Loucy (cell line): ENCODE measurements at regions not wholly inside any gene's neighbourhood (a gene's known extent, or its start where the extent isn't known, plus 50 kb on each side); places are given as distances from the start of the nearest gene placed in this dataset.

ENCODE experiments used
- H2AFZ ChIP-seq: fragments of 200-600 bp; sonication (generic); 2 replicates; pipeline ENCODE4 v1.6.0; 2016; ENCODE audit warnings: antibody characterized with exemption, mild to moderate bottlenecking, low read length, moderate library complexity
- H3F3A ChIP-seq: fragments of 200-600 bp; 2 replicates; pipeline ENCODE4 v1.6.0; 2016; ENCODE audit warnings: antibody characterized with exemption, low read depth, mild to moderate bottlenecking
- H3K27me3 ChIP-seq: fragments of 200-600 bp; sonication (generic); 2 replicates; pipeline ENCODE4 v1.6.1; 2014; ENCODE audit warnings: low read length, mild to moderate bottlenecking; ENCODE audit not compliant: insufficient read depth, poor library complexity, severe bottlenecking
- H3K36me3 ChIP-seq: fragments of 200-600 bp; sonication (generic); 2 replicates; pipeline ENCODE4 v1.6.1; 2016; ENCODE audit warnings: low read length; ENCODE audit not compliant: insufficient read depth
- H3K4me1 ChIP-seq: fragments of 200-600 bp; sonication (generic); 2 replicates; pipeline ENCODE4 v1.5.1; 2014; ENCODE audit warnings: low read length, mild to moderate bottlenecking; ENCODE audit not compliant: insufficient read depth, poor library complexity, severe bottlenecking
- H3K4me2 ChIP-seq: fragments of 200-600 bp; sonication (generic); 2 replicates; pipeline ENCODE4 v1.6.0; 2014; ENCODE audit warnings: antibody characterized with exemption, low read length, low read depth, mild to moderate bottlenecking; ENCODE audit not compliant: poor library complexity, severe bottlenecking
- H3K4me3 ChIP-seq: fragments of 200-600 bp; sonication (generic); 2 replicates; pipeline ENCODE4 v1.5.1; 2014; ENCODE audit warnings: low read length, mild to moderate bottlenecking, mixed read lengths; ENCODE audit not compliant: poor library complexity, severe bottlenecking
- H3K79me2 ChIP-seq: fragments of 200-600 bp; sonication (generic); 2 replicates; pipeline ENCODE4 v1.6.1; 2014; ENCODE audit warnings: low read length; ENCODE audit not compliant: insufficient read depth
- H3K9ac ChIP-seq: fragments of 200-600 bp; sonication (generic); 2 replicates; pipeline ENCODE4 v1.6.0; 2014; ENCODE audit warnings: mild to moderate bottlenecking, low read depth, low read length, moderate library complexity; ENCODE audit not compliant: poor library complexity, severe bottlenecking
- H3K9me2 ChIP-seq: fragments of 200-600 bp; sonication (generic); replicated peaks from 2 replicates; pipeline ENCODE4 v1.6.1; 2016; ENCODE audit warnings: low read depth, low read length, mixed read lengths
- H3K9me3 ChIP-seq: fragments of 200-600 bp; sonication (generic); 2 replicates; pipeline ENCODE4 v1.6.1; 2014; ENCODE audit warnings: mild to moderate bottlenecking, antibody characterized with exemption, low read length, low read depth; ENCODE audit not compliant: insufficient read depth
- H4K20me1 ChIP-seq: fragments of 200-600 bp; sonication (generic); 2 replicates; pipeline ENCODE4 v1.6.0; 2014; ENCODE audit warnings: antibody characterized with exemption, low read length, mild to moderate bottlenecking; ENCODE audit not compliant: insufficient read depth, poor library complexity, severe bottlenecking
- EZH2phosphoT487 ChIP-seq: fragments of 200-600 bp; IDR thresholded peaks from 2 replicates; pipeline ENCODE4 v1.6.1; 2018; ENCODE audit warnings: antibody characterized with exemption, mild to moderate bottlenecking, moderate library complexity, borderline replicate concordance
- TF ChIP-seq, protein P1 (sequence below): fragments of 200-600 bp; sonication (generic); conservative IDR thresholded peaks from 2 replicates; pipeline ENCODE4 v1.5.1; 2014; ENCODE audit warnings: mild to moderate bottlenecking, antibody characterized with exemption, low read length

DNA sequence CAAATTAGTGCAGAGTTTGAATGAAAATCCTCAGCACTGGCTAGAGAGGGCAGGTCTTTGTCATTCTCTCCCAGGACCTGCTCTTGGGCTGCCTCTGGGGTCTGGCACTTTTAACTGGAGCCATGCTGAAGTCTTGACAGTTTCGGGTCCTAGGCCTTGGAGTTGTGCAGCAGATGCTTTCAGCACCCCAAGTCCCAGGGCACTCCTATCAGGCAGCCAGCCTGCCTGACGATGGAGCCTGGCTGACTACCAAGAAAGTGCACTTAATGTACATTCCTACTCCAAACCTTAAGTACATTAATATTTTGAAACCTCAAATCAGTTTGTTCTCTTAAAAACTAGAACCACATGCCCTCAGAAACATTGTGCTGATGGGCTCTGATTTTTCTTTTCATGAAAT, 69.3 kb upstream of the CXCL14 start:
- H3K4me2 ChIP-seq = no peak overlapping the region
- H3K9me2 ChIP-seq = no peaks in the 10 kb centered on the region
- H4K20me1 ChIP-seq = no peaks in the 10 kb centered on the region
- H2AFZ ChIP-seq = no peak overlapping the region
- H3K9me3 ChIP-seq = no peaks in the 10 kb centered on the region
- no peaks in the 10 kb centered on the region for H3K79me2 ChIP-seq
- no peak overlapping the region for H3K9ac ChIP-seq
- no peaks in the 10 kb centered on the region for H3K4me1 ChIP-seq
- TF ChIP-seq EZH2phosphoT487 = no peak
- H3F3A ChIP-seq = no peaks in the 10 kb centered on the region
- no peaks in the 10 kb centered on the region for H3K27me3 ChIP-seq
- H3K4me3 ChIP-seq = no peak overlapping the region
- H3K36me3 ChIP-seq = no peaks in the 10 kb centered on the region

GRCh38 chr5:135645336-135646180, 66.8 kb upstream of the CXCL14 start:
- Histone ChIP-seq H3K79me2 (no peaks in the 10 kb centered on the region), H3K9me2 (no peaks in the 10 kb centered on the region), H3F3A (no peaks in the 10 kb centered on the region), H3K4me1 (no peaks in the 10 kb centered on the region), H4K20me1 (no peaks in the 10 kb centered on the region), H2AFZ (no peak overlapping the region), H3K36me3 (no peaks in the 10 kb centered on the region), H3K27me3 (no peaks in the 10 kb centered on the region), H3K4me3 (no peak overlapping the region), H3K9ac (no peak overlapping the region), H3K4me2 (no peak overlapping the region), H3K9me3 (no peaks in the 10 kb centered on the region)
- TF ChIP-seq, protein P1, sequence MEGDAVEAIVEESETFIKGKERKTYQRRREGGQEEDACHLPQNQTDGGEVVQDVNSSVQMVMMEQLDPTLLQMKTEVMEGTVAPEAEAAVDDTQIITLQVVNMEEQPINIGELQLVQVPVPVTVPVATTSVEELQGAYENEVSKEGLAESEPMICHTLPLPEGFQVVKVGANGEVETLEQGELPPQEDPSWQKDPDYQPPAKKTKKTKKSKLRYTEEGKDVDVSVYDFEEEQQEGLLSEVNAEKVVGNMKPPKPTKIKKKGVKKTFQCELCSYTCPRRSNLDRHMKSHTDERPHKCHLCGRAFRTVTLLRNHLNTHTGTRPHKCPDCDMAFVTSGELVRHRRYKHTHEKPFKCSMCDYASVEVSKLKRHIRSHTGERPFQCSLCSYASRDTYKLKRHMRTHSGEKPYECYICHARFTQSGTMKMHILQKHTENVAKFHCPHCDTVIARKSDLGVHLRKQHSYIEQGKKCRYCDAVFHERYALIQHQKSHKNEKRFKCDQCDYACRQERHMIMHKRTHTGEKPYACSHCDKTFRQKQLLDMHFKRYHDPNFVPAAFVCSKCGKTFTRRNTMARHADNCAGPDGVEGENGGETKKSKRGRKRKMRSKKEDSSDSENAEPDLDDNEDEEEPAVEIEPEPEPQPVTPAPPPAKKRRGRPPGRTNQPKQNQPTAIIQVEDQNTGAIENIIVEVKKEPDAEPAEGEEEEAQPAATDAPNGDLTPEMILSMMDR = no peak
- no peak for TF ChIP-seq EZH2phosphoT487

DNA sequence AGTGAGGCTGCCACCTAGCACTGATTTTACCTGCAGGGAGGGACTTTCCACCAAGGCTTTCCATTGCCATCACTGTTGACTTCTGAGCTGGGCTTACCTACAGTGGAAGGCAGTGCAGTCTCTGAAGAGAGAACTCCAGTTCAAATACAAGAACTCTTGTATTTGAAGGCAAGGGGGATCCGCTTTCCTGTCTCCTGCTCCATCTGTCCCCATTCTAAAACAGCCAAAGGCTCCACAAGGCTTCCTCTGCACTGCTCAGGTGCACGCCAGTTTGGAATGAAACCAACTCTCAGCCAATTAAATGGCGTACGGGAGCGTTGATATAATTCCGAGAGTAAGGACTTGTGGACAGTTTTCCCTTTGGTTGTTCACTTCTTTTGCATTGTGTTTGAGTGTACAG, 66.0 kb upstream of the CXCL14 start:
- H3K27me3 ChIP-seq = no peaks in the 10 kb centered on the region
- no peaks in the 10 kb centered on the region for H3K9me2 ChIP-seq

More for the DNA sequence above, 66.0 kb upstream of the CXCL14 start:
- no peak overlapping the region for H2AFZ ChIP-seq
- no peaks in the 10 kb centered on the region for H3K9me3 ChIP-seq
- no peak overlapping the region for H3K9ac ChIP-seq
- no peaks in the 10 kb centered on the region for H3K79me2 ChIP-seq
- H4K20me1 ChIP-seq = no peaks in the 10 kb centered on the region
- H3K4me1 ChIP-seq = no peaks in the 10 kb centered on the region
- H3K4me3 ChIP-seq = no peak overlapping the region
- H3K4me2 ChIP-seq = no peak overlapping the region
- no peaks in the 10 kb centered on the region for H3F3A ChIP-seq
- no peaks in the 10 kb centered on the region for H3K36me3 ChIP-seq
- TF ChIP-seq EZH2phosphoT487 = no peak
- TF ChIP-seq, protein P1 = no peak
